NCI-H345 (cell line): ENCODE measurements at regions not wholly inside any gene's neighbourhood (a gene's known extent, or its start where the extent isn't known, plus 50 kb on each side); places are given as distances from the start of the nearest gene placed in this dataset.
"Not testable (repeated sequence)": the region's sequence is repeated elsewhere in the genome, so short reads cannot be mapped to it uniquely, and the experiment has no call there.

Experiments used
- DNase-seq: peaks from one replicate; lab custom pipeline; 2025; lab: John Stamatoyannopoulos, UW

DNA sequence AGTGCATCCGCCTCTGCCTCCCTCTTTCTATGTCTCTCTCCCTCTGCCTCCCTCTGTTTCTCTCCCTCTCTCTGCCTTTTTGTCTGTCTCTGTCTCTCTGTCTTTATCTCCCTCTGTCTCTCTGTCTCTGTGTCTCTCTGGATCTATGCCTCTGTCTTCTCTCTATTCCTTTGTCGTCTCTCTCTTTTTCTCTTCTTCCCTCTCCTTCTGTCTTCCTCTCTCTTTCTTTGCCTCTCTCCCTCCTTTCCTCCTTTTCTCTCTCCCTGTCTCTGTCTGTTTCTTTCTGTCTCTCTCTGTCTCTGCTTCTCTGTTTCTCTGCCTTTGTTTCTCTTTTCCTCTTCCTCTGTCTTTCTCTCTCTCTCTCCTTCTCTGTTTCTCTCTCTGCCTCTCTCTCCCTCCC lies 678.8 kb upstream of the NRP1 start:
- DNase-seq = no peak

DNA sequence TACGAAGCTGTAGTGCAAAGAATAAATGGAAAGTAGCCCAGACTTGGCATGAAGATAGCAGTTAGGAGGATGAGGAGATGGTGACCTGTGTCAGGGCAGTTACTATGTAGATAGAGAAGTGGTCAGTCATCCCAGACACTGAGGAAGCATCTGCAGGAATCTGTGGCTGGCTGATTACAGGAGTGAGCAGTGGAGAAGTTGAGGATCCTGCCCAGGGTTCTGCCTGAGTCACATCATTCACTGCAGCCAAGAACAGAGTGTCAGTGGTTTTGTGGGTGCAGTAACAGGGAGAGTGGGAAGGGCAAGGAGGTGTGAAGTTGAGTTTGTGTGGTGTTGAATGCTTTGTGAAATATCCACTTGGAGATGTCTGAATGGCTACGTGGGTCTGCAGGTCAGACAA lies 676.4 kb upstream of the NRP1 start:
- no peak for DNase-seq

- DNase-seq = not testable (repeated sequence)
Measured at GRCh38 chr10:34010228-34010627, 675.8 kb upstream of the NRP1 start.

- no peak for DNase-seq
Measured at GRCh38 chr10:34008656-34009055, 674.2 kb upstream of the NRP1 start.

GRCh38 chr10:34006471-34006870 lies 672.0 kb upstream of the NRP1 start:
- no peak for DNase-seq

DNA sequence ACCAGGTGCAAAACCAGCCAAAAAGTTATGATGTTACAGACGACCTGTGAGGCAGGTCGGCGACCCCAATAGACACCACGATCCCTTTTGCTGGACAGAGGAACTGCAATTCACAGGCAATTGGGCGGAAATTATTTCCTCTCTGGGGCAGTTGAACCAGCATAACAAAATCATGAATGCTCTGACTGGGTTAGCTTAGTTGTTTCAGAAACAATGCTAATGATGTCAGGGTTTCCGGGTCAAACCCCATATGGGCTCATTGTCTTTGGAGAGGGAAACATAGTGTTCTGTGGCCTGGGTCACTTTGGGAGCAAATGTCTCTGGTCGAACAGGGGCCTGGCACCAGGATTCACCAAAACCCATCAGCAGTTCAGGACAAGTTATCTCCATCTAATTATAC lies 669.1 kb upstream of the NRP1 start:
- no peak for DNase-seq

DNA sequence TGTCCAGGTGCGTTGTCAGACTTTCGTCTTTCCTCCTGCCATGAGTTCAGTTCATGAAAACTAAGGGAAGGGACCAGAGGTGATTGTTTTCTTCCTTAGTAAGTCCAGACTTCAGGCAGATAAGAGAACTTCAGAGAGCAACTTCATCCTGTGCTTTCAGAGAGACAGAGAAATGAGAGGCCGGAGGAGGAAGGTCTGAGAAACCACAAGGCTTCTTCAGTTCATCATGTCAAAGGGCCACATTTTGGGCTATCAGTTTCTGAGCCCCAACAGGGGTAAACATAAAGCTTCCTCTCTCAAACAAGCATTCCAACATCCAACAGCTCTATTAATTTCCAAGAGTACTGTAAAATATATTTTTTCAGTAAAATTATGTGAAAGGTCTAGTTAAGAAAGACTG lies 668.4 kb upstream of the NRP1 start:
- no peak for DNase-seq

DNA sequence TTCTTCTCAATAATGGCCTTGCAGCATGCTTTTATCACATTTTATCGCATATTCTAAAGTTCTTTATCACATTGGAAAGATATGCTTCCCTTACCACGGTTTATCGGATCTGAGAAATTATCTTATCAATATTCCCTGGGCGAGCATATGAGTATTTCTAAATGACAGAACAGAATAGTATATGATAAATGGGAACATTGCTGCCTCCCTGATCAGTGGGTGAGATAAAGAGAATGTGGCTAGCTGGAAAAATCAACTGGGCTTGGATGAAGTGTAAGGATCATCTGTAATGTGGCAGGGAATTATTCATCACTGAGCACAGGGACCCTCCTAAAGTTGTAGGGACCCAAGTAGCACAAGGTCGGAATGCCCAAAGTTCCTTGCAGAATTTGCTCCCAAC lies 667.4 kb upstream of the NRP1 start:
- no peak for DNase-seq

GRCh38 chr10:34001087-34001580 lies 666.7 kb upstream of the NRP1 start:
- no peak for DNase-seq

DNA sequence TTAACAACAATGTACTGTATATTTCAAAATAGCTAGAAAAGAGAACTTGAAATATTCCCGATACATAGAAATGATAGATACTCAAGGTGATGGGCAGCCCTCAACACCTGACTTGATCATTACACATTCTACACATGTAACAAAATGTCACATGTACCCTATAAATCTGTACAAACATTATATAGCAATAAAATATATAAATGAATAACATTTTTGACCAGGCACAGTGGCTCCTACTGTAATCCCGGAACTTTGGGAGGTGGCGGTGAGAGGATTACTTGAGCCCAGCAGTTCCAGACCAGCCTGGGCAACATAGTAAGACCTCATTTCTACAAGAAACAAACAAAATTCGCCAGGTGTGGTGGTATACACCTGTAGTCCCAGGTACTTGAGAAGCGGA lies 659.5 kb upstream of the NRP1 start:
- DNase-seq = no peak

- DNase-seq = no peak
Measured at GRCh38 chr10:33991924-33992323, 657.5 kb upstream of the NRP1 start.

GRCh38 chr10:33986515-33986914 lies 652.0 kb upstream of the NRP1 start:
- DNase-seq = no peak

- no peak for DNase-seq
Measured at GRCh38 chr10:33986016-33986415, 651.5 kb upstream of the NRP1 start.

GRCh38 chr10:33982995-33983394 lies 648.5 kb upstream of the NRP1 start:
- DNase-seq = no peak

DNA sequence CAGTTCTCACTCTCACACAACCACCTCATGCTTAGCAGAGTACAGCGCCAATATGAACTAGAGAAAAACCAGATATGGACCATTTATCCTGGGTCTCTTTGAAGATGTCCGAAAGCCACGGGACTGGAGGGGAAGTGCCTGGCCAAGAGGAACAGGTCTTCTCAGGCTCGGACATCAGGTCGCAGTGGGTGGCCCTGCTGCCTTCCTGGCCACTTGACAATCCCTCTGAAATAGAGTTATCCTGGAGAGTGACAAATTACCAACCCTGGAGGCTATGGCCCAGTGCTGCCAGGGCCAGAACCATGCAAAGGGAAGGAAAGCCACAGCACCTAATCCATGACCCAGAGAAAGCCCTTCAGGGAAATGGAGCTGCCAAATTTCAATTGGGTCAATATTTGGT lies 646.8 kb upstream of the NRP1 start:
- DNase-seq = no peak

GRCh38 chr10:33979195-33979594 lies 644.7 kb upstream of the NRP1 start:
- no peak for DNase-seq

DNA sequence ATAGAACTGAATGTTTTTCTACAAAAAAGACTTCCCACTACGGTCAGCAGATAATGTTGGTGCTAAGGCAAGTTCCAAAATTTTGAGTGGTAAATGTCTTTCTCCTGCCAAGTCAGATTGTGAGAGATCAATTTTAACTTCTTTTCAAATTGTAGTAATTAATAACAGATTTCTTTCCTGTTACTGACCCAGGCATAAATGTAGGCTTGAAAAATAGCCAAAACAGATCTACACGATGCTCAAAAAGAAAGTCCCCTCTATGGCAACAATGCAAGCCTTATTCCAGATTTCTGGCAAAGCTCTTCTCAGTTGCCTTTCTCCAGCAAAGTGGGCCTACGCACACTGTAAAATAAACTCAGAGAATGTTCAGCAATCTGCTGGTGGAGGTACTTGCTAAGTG lies 641.0 kb upstream of the NRP1 start:
- no peak for DNase-seq

DNA sequence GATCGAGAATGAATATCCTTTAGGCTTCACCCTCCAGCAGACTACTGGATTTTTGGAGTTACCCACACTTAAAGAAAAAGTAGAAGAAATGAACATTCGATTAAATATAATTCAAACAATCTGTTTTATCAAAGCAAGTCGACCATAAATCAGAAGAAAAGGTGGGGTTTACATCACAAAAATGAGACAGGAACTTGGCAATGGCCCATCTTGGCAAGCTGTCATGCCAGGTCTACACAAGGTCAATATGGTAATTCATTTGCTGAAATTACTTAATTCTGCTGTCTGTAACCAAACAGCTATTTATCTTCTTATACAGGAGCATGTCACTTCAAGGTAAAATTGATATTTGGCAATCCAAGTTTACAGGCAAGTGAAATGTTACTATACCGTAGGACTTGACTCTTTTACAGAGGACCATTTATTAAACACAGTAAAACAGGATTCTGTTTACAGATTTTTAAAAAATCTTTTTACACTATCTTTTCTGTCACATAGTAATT lies 640.6 kb upstream of the NRP1 start:
- DNase-seq = no peak

DNA sequence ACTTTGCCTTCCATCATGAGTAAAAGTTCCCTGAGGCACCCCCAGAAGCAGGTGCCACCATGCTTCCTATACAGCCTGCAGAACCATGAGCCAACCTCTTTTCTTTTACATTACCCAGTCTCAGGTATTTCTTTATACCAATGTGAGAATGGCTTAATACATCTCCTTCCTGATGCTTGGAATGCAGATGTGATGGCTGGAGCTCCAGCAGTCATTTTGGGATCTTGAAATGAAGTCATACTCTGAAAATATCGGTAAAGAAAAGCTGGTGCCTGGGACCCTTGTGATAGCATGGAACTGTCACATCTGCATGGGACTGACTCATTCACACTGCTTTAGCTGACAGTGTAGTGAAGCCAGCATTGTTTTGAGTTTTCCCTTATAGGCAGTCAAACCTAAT lies 634.5 kb upstream of the NRP1 start:
- DNase-seq = no peak

DNA sequence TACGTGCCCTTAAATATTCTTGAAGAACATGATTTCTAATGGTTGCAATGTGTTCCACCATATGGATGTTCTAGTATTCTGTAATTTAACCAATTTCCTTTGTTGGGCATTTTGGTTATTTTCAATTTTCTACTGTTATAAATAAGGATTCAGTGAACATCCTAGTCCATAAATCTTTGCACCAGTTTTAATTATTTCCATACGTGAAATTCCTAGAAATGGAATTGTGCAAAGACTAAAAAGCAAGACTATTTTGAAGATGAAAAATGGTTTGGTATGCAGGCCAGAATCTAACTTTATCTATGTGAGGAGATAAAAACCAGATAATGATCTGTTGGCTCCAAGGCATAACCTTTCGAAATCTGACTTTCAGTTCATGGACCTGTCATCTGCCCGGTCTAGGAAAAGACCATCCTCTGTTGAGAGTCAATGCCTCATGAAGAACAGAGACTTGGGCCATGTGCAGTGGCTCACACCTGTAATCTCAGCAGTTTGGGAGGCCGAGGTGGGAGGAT lies 633.2 kb upstream of the NRP1 start:
- no peak for DNase-seq

- no peak for DNase-seq
Measured at GRCh38 chr10:33966946-33967345, 632.5 kb upstream of the NRP1 start.

DNA sequence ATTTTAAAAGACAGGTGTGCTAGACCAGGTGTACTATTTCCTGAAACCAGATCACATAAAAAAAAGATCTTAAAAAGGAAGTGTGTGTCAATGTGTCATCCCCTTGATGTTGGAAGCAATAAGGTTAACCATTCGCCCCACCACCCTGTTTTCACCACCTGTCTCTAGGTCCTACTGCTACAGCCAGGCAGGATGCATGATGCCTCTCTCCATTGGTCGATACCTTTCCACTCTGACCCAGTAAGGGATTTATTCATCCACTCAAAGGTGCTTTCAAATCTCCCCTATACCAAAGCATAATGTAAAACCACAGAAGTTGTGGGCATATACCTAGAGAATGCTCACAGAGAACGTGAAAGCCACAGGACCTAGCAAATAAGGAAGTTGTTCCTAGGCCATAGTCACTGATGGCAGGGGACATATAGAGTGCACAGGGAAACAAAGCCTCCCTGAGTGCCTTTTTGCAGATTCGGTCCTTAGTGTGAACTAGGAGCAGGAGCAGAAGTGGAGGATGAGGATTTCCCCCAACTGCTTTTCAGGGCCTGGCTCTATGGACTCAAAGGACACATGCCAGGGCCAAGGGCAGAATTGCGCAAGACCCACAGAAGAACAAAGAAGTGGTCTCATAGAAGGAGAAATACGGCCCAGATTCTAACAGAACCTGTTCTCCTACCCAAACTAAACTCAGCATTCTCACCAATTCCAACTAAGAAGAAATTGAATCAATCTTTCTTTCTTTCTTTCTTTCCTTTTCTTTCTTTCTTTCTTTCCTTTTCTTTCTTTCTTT lies 631.5 kb upstream of the NRP1 start:
- DNase-seq = no peak

DNA sequence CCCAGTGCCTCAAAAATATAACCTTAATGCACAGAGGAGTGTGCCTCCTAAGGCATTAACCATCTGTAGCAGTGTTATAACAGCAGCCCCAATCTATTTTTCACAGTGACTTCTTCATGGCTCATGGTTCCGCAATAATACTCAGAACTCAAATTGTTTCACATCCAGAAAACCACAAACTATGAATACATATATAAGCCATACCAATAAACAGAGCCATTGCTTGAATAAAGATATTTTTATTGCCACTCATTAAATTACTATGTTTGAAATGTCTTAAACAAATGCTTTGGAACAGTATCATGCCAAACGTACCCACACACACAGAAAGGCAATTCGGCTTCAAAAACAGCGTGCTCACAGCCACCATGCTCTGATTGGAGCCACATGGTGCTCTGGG lies 629.3 kb upstream of the NRP1 start:
- no peak for DNase-seq

- DNase-seq = not testable (repeated sequence)
Measured at GRCh38 chr10:33956322-33956721, 621.9 kb upstream of the NRP1 start.
